ENCODE measurements at regions not wholly inside any gene's neighbourhood (a gene's known extent, or its start where the extent isn't known, plus 50 kb on each side); places are given as distances from the start of the nearest gene placed in this dataset.

- no TSS peak for BruUV-seq (replicated peaks)
- no peak overlapping the region for H2AFZ ChIP-seq (ENCODE audit: low read depth, low read length)
- FAIRE-seq = no peak
- H3K4me1 ChIP-seq (replicated peaks in 1 of 2; ENCODE audit: control insufficient read depth in 2 of 2, insufficient read depth in 2 of 2, low read length in 2 of 2) = no peaks in the 10 kb centered on the region; a peak in 1 of 5 replicates
- in situ Hi-C loops (cut with MboI) (no loop called here), intact Hi-C loops (cut with micrococcal nuclease) (no loop called here)
- H3K79me2 ChIP-seq (ENCODE audit: control insufficient read depth, insufficient read depth, low read length) = no peaks in the 10 kb centered on the region
- TF ChIP-seq ZNF77 (CRISPR knock-in tag; IDR thresholded peaks at IDR 0.05) (no peak), FOXM1 (IDR thresholded peaks at IDR 0.05; ENCODE audit: low read depth) (no peak), FOXM1 (CRISPR knock-in tag; IDR thresholded peaks at IDR 0.05; ENCODE audit: low read depth) (no peak), AFF4 (CRISPR knock-in tag; IDR thresholded peaks at IDR 0.05) (no peak), ZNF197 (CRISPR knock-in tag; IDR thresholded peaks at IDR 0.05; ENCODE audit: low read depth) (no peak), GABPB1 (CRISPR knock-in tag; IDR thresholded peaks at IDR 0.05) (no peak)
- no peak for DNase-seq (ENCODE audit: extremely low read depth in 1 of 4, low spot score in 3 of 4)
- H4K20me1 ChIP-seq (replicated peaks; ENCODE audit: control insufficient read depth, insufficient read depth, low read length) = no peaks in the 10 kb centered on the region
- no peak overlapping the region for H3K27ac ChIP-seq (ENCODE audit: extremely low read depth, low read depth, low read length)
- CTCF ChIA-PET (ENCODE audit: low intra/inter-chr PET ratio) = no interaction called here
- H3K9me1 ChIP-seq (ENCODE audit: control insufficient read depth, insufficient read depth, low read length) = no peaks in the 10 kb centered on the region
- H3K36me3 ChIP-seq (ENCODE audit: control insufficient read depth, insufficient read depth, low read length) = no peaks in the 10 kb centered on the region
- H3K9ac ChIP-seq (ENCODE audit: insufficient read depth in 1 of 2, low read depth in 2 of 2, low read length in 2 of 2) = no peak overlapping the region
- no peak overlapping the region for H3K4me3 ChIP-seq
- POLR2A ChIA-PET = no interaction called here
- ATAC-seq = no peak
- H3K27me3 ChIP-seq (ENCODE audit: control insufficient read depth in 2 of 2, insufficient read depth in 2 of 2, low read length in 2 of 2) = no peaks in the 10 kb centered on the region
- H3K4me2 ChIP-seq (ENCODE audit: insufficient read depth, low read length) = no peak overlapping the region
- H3K9me3 ChIP-seq (replicated peaks; ENCODE audit: control insufficient read depth, insufficient read depth, low read depth, low read length) = no peaks in the 10 kb centered on the region
- 0% methylated on average over 3 of the region's 3 CpGs for WGBS (ENCODE audit: insufficient coverage, low coverage, missing lambda C conversion rate)
These were observed 161.9 kb upstream of the PTER start for GRCh38 chr10:16274911-16275310.
